CD4-positive, alpha-beta T cell (primary cell): ENCODE measurements at regions not wholly inside any gene's neighbourhood (a gene's known extent, or its start where the extent isn't known, plus 50 kb on each side); places are given as distances from the start of the nearest gene placed in this dataset.

Source experiments
- ATAC-seq: fragments of 200-7000 bp; cut with Tn5 transposase; one replicate; pipeline ENCODE4 v1.10.0; 2022; ENCODE audit warnings: mild to moderate bottlenecking; ENCODE audit not compliant: poor library complexity
- CTCF ChIA-PET: fragments of 350-600 bp; sonication (Branson Sonifier 250); formaldehyde crosslinking; loops from one replicate; lab custom pipeline; 2021; ENCODE audit warnings: antibody characterized with exemption, inconsistent platforms; lab: Charles Lee
- POLR2A ChIA-PET: fragments of 350-600 bp; sonication (Branson Sonifier 250); formaldehyde crosslinking; loops from one replicate; lab custom pipeline; 2021; ENCODE audit warnings: antibody characterized with exemption, inconsistent platforms; lab: Charles Lee
- DNase-seq, 14 experiments: peaks; one replicate each; pipeline ENCODE4 v3.0.0-alpha.2; 2013 to 2020; ENCODE audit warnings: mixed read lengths in 2 of 14
- H3K27ac ChIP-seq, 2 donors: one replicate each; pipeline versions ENCODE4 v1.5.1 to v1.7.0; 2013; ENCODE audit warnings: low read length in 2 of 2, low read depth in 1 of 2, mild to moderate bottlenecking in 1 of 2
- H3K27me3 ChIP-seq, 2 experiments: 1 replicate in 1 of 2; 2 replicates in 1 of 2; pipeline versions ENCODE4 v1.6.1 to v1.7.0; 2013; ENCODE audit warnings: low read length in 2 of 2, control low read depth in 1 of 2, mild to moderate bottlenecking in 1 of 2, moderate library complexity in 1 of 2; ENCODE audit not compliant: insufficient read depth in 2 of 2, control insufficient read depth in 1 of 2
- H3K36me3 ChIP-seq: one replicate; pipeline ENCODE4 v1.6.1; 2013; ENCODE audit warnings: low read length, control low read depth; ENCODE audit not compliant: insufficient read depth
- H3K4me1 ChIP-seq: one replicate; pipeline ENCODE4 v1.6.1; 2013; ENCODE audit warnings: low read length, control low read depth; ENCODE audit not compliant: insufficient read depth
- H3K4me3 ChIP-seq: one replicate; pipeline ENCODE4 v1.5.1; 2013; ENCODE audit warnings: mild to moderate bottlenecking, low read length, moderate library complexity
- H3K9me3 ChIP-seq, 2 experiments: 1 replicate in 1 of 2; 2 replicates in 1 of 2; pipeline versions ENCODE4 v1.6.1 to v1.7.0; 2013; ENCODE audit warnings: low read length in 2 of 2, mild to moderate bottlenecking in 2 of 2, control low read depth in 1 of 2, moderate library complexity in 1 of 2; ENCODE audit not compliant: control insufficient read depth in 1 of 2, insufficient read depth in 1 of 2
- H3K27ac Mint-ChIP-seq: one replicate; pipeline ENCODE4 v1.8.0; 2020; ENCODE audit warnings: mixed read lengths
- H3K27me3 Mint-ChIP-seq: one replicate; pipeline ENCODE4 v1.8.0; 2021; ENCODE audit warnings: mixed read lengths
- H3K36me3 Mint-ChIP-seq: one replicate; pipeline ENCODE4 v1.8.0; 2021; ENCODE audit warnings: low read depth, mixed read lengths
- H3K4me1 Mint-ChIP-seq: one replicate; pipeline ENCODE4 v1.8.0; 2021; ENCODE audit warnings: low read depth, mixed read lengths
- H3K4me3 Mint-ChIP-seq: one replicate; pipeline ENCODE4 v1.8.0; 2020; ENCODE audit warnings: mild to moderate bottlenecking, mixed read lengths
- H3K9me3 Mint-ChIP-seq: one replicate; pipeline ENCODE4 v1.8.0; 2020; ENCODE audit warnings: mixed read lengths
- CTCF ChIP-seq: fragments of 200-600 bp; IDR thresholded peaks from one replicate; pipeline ENCODE4 v1.8.0; 2022; ENCODE audit warnings: antibody characterized with exemption, mild to moderate bottlenecking
- intact Hi-C, 2 experiments: fragments of 100-400 bp; cut with DNase I in 1 of 2; cut with micrococcal nuclease in 1 of 2; formaldehyde crosslinking; loops; one replicate each; pipeline versions ENCODE4 v1.15.1 to v1.9.0; 2023 to 2025; cut with DNase I, micrococcal nuclease

DNA sequence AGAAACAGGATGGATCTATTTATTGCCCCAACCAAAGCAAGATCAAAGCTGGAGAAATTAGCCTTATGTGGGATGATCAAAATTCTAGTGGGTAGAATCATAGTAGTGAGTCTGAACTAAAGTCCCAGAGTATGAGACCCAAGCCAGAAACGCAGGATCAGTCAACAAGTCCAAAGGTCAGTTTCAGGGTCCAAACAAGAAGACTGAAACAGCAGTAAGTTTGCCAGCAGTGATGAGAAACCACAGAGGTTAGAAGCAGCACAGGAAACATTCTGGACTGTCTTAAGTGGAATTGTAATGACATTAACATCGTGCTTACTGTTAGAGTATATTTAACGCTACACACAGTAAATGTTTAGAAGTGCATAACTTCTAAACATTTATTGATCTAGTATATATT lies 251.0 kb downstream of the LRRIQ3 start:
- Mint-ChIP-seq H3K27me3 (no peaks in the 10 kb centered on the region), H3K27ac (no peak overlapping the region), H3K4me1 (no peaks in the 10 kb centered on the region), H3K36me3 (no peaks in the 10 kb centered on the region), H3K4me3 (no peak overlapping the region), H3K9me3 (no peaks in the 10 kb centered on the region)
- Histone ChIP-seq H3K27ac (no peak overlapping the region), H3K36me3 (no peaks in the 10 kb centered on the region), H3K4me3 (no peak overlapping the region), H3K27me3 (no peaks in the 10 kb centered on the region), H3K4me1 (no peaks in the 10 kb centered on the region), H3K9me3 (no peaks in the 10 kb centered on the region)
- POLR2A ChIA-PET: no interaction called here
- CTCF ChIA-PET: no interaction called here
- intact Hi-C loops: no loop called here
- no peak for TF ChIP-seq CTCF
- no peak for ATAC-seq
- DNase-seq: no peak

GRCh38 chr1:73943270-73943669 lies 254.7 kb downstream of the LRRIQ3 start:
- Mint-ChIP-seq H3K27ac (no peak overlapping the region), H3K36me3 (no peaks in the 10 kb centered on the region), H3K4me1 (no peaks in the 10 kb centered on the region), H3K4me3 (no peak overlapping the region), H3K9me3 (no peaks in the 10 kb centered on the region), H3K27me3 (no peaks in the 10 kb centered on the region)
- intact Hi-C loops: no loop called here
- DNase-seq: no peak
- Histone ChIP-seq H3K27ac (no peak overlapping the region), H3K36me3 (no peaks in the 10 kb centered on the region), H3K4me1 (no peaks in the 10 kb centered on the region), H3K27me3 (no peaks in the 10 kb centered on the region), H3K9me3 (no peaks in the 10 kb centered on the region), H3K4me3 (no peak overlapping the region)
- ATAC-seq: no peak
- CTCF ChIA-PET: no interaction called here
- no peak for TF ChIP-seq CTCF
- POLR2A ChIA-PET: no interaction called here

DNA sequence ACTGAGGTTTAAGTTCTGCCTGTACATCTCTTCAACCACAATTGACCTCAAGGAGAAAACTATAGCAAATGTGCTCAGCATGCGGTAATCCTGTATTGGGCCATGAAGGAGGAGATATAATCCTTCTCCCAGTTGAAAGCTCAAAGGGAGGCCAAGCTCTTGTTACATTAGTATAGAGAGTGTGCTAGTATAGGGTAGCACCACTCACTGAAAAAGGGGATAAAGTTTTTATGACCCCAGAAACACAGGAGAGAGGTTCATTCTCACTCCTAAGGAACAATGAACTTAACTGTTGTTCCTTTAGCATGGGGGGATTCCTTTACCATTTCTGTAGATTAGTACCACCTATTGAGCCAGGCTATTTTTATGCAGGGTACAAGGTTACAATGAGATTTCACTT lies 267.7 kb downstream of the LRRIQ3 start:
- TF ChIP-seq CTCF: no peak
- DNase-seq (no peak), ATAC-seq (no peak)
- H3K4me3 ChIP-seq: no peak overlapping the region
- Mint-ChIP-seq H3K27ac (no peak overlapping the region), H3K27me3 (no peaks in the 10 kb centered on the region), H3K36me3 (no peaks in the 10 kb centered on the region), H3K9me3 (no peaks in the 10 kb centered on the region), H3K4me1 (no peaks in the 10 kb centered on the region), H3K4me3 (no peak overlapping the region)
- intact Hi-C loops: no loop called here
- H3K36me3 ChIP-seq: no peaks in the 10 kb centered on the region
- ChIA-PET POLR2A (no interaction called here), CTCF (no interaction called here)
- no peaks in the 10 kb centered on the region for H3K4me1 ChIP-seq
- H3K9me3 ChIP-seq: no peaks in the 10 kb centered on the region
- no peaks in the 10 kb centered on the region for H3K27me3 ChIP-seq
- H3K27ac ChIP-seq: no peak overlapping the region
